ENCODE measurements at regions not wholly inside any gene's neighbourhood (a gene's known extent, or its start where the extent isn't known, plus 50 kb on each side); places are given as distances from the start of the nearest gene placed in this dataset.

DNA sequence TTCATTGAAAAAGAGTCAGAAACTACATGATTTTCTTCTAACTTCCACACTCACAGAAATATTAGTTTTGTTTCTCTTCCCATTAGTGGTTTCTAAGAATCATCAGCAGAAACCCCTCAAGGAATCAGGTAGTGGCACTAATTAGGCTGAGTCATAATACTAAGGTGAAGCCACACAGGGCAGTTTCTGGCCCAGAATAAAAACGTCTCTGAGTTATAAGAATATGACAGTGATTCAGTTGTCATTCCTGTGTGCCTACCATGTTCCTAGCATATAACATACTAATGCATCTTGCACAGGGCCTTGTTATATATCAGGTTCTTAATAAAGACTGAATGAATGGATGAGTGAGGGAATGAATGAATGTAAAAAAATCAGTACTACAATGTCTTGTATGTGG lies 206.0 kb upstream of the PLEKHG7 start:
- Mint-ChIP-seq H3K4me1 (ENCODE audit: low read depth, unreplicated experiment) (no peaks in the 10 kb centered on the region), H3K36me3 (ENCODE audit: insufficient read depth, unreplicated experiment) (no peaks in the 10 kb centered on the region), H3K27ac (ENCODE audit: unreplicated experiment) (no peak overlapping the region), H3K27me3 (ENCODE audit: unreplicated experiment) (no peaks in the 10 kb centered on the region), H3K9me3 (ENCODE audit: low read depth, unreplicated experiment) (no peaks in the 10 kb centered on the region), H3K4me3 (ENCODE audit: low read depth, unreplicated experiment) (no peak overlapping the region)
- no peak for DNase-seq
- CTCF ChIA-PET: no interaction called here
- BruUV-seq (replicated peaks): no TSS peak
- intact Hi-C loops (cut with micrococcal nuclease; ENCODE audit: unreplicated experiment): no loop called here
- TF ChIP-seq CTCF (IDR thresholded peaks at IDR 0.05; ENCODE audit: unreplicated experiment): no peak

- no peaks in the 10 kb centered on the region for H3K4me1 Mint-ChIP-seq (ENCODE audit: low read depth, unreplicated experiment)
- CTCF ChIA-PET: interaction anchor here (0.6 to 1.2 kb wide), 3 partner anchors 10 to 1328 kb away, joined by 3 read pairs; no protein-coding TSS in a partner anchor
- H3K4me3 Mint-ChIP-seq (ENCODE audit: low read depth, unreplicated experiment): no peak overlapping the region
- no peaks in the 10 kb centered on the region for H3K36me3 Mint-ChIP-seq (ENCODE audit: insufficient read depth, unreplicated experiment)
- no TSS peak for BruUV-seq (replicated peaks)
- no peak for DNase-seq
- H3K27ac Mint-ChIP-seq (ENCODE audit: unreplicated experiment): no peak overlapping the region
- TF ChIP-seq CTCF (IDR thresholded peaks at IDR 0.05; ENCODE audit: unreplicated experiment): no peak
- H3K9me3 Mint-ChIP-seq (ENCODE audit: low read depth, unreplicated experiment): peaks cover 2% of the 10 kb centered on the region
- H3K27me3 Mint-ChIP-seq (ENCODE audit: unreplicated experiment): no peaks in the 10 kb centered on the region
- intact Hi-C loops (cut with micrococcal nuclease; ENCODE audit: unreplicated experiment): no loop called here
Measured at GRCh38 chr12:92495108-92495507, 207.7 kb upstream of the PLEKHG7 start.

DNA sequence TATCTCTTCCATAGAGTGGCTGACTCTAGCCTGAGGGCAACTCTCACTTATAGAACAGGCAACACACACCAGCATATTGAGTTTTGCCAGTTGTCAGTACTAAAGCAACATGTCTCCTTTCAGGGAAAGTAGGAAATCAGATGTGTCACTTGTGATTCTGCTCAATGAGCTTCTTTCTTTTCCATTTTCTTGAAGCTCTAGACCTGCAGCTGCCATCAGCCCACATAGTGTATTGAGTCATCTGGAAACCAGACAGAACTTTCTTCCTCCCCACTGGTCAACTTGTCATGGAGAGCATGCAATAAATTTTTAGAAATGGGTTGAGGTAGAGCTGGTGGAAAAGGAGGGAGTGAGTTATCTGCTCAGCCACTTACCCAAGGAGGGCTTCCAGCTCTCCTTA lies 209.0 kb upstream of the PLEKHG7 start:
- no peak overlapping the region for H3K4me3 Mint-ChIP-seq (ENCODE audit: low read depth, unreplicated experiment)
- intact Hi-C loops (cut with micrococcal nuclease; ENCODE audit: unreplicated experiment): no loop called here
- H3K9me3 Mint-ChIP-seq (ENCODE audit: low read depth, unreplicated experiment): peaks cover 2% of the 10 kb centered on the region
- no peak for TF ChIP-seq CTCF (IDR thresholded peaks at IDR 0.05; ENCODE audit: unreplicated experiment)
- no peaks in the 10 kb centered on the region for H3K27me3 Mint-ChIP-seq (ENCODE audit: unreplicated experiment)
- H3K27ac Mint-ChIP-seq (ENCODE audit: unreplicated experiment): no peak overlapping the region
- no peak for DNase-seq
- BruUV-seq (replicated peaks): no TSS peak
- CTCF ChIA-PET: interaction anchor here (1.2 kb wide), 1 partner anchor 8 kb away, joined by 3 read pairs; no protein-coding TSS in a partner anchor
- no peaks in the 10 kb centered on the region for H3K36me3 Mint-ChIP-seq (ENCODE audit: insufficient read depth, unreplicated experiment)
- H3K4me1 Mint-ChIP-seq (ENCODE audit: low read depth, unreplicated experiment): no peaks in the 10 kb centered on the region

DNA sequence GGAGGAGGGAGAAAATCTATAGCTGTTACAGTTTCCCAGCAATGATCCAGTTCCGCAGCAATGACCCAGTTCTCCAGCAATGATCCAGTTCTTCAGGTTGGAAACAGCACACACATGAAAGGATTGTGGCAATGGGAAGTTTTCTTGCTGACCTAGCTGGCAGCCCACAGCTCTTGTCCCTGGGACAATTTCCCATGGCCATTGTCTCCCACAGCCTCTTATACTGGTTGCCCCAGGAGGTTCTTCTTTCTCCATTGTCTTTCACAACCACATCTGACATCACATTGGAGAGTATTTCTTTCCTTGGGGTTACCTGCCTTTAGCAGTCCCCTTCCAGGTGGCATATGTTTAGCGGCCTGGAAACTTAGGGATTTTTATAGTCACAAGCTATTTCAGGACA lies 209.8 kb upstream of the PLEKHG7 start:
- H3K4me3 Mint-ChIP-seq (ENCODE audit: low read depth, unreplicated experiment): no peak overlapping the region
- TF ChIP-seq CTCF (IDR thresholded peaks at IDR 0.05; ENCODE audit: unreplicated experiment): no peak
- intact Hi-C loops (cut with micrococcal nuclease; ENCODE audit: unreplicated experiment): no loop called here
- no peak for DNase-seq
- H3K27me3 Mint-ChIP-seq (ENCODE audit: unreplicated experiment): no peaks in the 10 kb centered on the region
- no TSS peak for BruUV-seq (replicated peaks)
- no peak overlapping the region for H3K27ac Mint-ChIP-seq (ENCODE audit: unreplicated experiment)
- H3K4me1 Mint-ChIP-seq (ENCODE audit: low read depth, unreplicated experiment): no peaks in the 10 kb centered on the region
- peaks cover 2% of the 10 kb centered on the region for H3K9me3 Mint-ChIP-seq (ENCODE audit: low read depth, unreplicated experiment)
- CTCF ChIA-PET: interaction anchor here (0.8 kb wide), 1 partner anchor 12 kb away, joined by 3 read pairs; no protein-coding TSS in a partner anchor
- no peaks in the 10 kb centered on the region for H3K36me3 Mint-ChIP-seq (ENCODE audit: insufficient read depth, unreplicated experiment)

Measured in Calu3 (cell line).